HG03280 (cell line): ENCODE measurements at regions not wholly inside any gene's neighbourhood (a gene's known extent, or its start where the extent isn't known, plus 50 kb on each side); places are given as distances from the start of the nearest gene placed in this dataset.

Experiments used
- ATAC-seq: cut with Tn5 transposase; IDR thresholded peaks from one replicate; pipeline ENCODE4 v1.9.1; 2021; ENCODE audit warnings: mild to moderate bottlenecking, moderate library complexity; ENCODE audit not compliant: unreplicated experiment

- no peak for ATAC-seq
Observed at GRCh38 chr2:223107825-223108224, 55.8 kb downstream of the KCNE4 start.

DNA sequence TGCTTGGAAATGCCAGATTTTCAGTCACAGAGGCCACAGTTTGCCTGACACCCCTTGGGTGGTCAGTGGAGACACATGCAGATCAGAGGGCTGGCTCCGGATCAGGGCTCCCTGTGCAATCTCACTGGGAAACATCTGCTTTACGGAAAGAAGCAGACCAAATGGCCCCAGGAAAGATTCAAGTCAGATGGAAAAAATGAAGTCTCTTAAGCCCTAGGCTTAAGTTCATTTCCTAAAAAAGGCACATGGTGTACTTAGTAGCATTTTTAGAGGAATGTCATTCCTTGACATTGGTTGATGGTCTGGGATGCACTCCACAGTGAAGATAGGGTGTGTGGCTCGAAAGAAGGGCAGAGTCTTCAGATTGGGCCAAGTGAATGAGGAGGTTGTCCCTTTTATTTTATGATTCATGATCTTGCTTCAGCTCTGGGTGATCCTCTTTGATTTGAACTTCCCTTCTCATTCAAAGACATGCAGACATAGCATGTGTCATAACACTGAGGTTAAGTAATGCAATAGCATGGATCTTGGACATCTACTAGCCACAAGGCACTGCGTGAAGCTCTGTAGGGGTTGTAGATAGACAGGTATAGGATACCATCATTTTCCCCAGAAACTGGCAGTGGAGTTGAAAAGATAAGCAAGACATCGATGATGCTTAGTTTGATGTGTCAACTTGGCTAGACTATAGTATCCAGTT lies 56.5 kb downstream of the KCNE4 start:
- ATAC-seq = no peak

- ATAC-seq = no peak
Observed at GRCh38 chr2:223109341-223109740, 57.4 kb downstream of the KCNE4 start.

- ATAC-seq = no peak
Observed at GRCh38 chr2:223113161-223113560, 61.2 kb downstream of the KCNE4 start.

DNA sequence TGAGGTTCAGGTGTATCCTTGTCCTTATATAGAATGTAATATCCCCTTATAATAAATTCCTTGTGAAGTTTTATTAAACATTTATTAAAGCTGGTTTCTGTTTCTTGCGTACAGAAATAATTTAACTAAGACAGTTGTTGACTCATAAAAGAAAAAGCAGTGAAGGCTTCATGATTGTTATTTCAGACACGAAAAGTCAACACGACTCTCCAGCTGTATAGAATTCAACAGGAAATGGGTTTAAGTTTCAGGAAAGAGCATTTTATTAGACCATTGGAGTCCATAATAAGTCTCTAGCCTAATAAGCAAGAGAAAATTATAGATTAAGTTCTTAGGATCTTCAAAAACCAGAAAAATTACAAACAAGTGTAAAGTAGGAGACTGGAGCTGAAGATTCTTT lies 62.2 kb downstream of the KCNE4 start:
- no peak for ATAC-seq

GRCh38 chr2:223114917-223115316 lies 62.9 kb downstream of the KCNE4 start:
- ATAC-seq = no peak

- no peak for ATAC-seq
Observed at GRCh38 chr2:223117533-223117932, 65.5 kb downstream of the KCNE4 start.

GRCh38 chr2:223121283-223121682 lies 69.3 kb downstream of the KCNE4 start:
- no peak for ATAC-seq

DNA sequence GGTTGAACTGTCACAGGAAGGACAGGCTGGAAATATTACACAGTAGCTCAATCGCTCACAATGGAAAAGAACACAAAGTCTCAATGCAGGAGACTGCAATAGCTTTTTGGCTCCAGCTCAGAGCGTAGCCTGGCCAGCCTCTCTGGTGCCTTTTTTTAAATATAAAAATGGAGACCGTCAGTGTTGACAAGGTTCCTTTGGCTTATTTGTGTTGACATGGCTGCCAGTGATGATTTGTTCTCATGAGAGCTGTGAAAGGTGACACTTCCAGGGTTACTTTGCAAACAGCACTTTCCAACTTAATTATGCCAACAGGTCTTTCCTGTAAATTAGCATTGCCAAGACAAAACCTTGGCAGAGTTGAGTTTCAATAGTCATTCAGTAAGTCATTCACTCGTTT lies 70.8 kb downstream of the KCNE4 start:
- ATAC-seq = no peak

- ATAC-seq = no peak
Observed at GRCh38 chr2:223123855-223124610, 72.0 kb downstream of the KCNE4 start.

- no peak for ATAC-seq
Observed at GRCh38 chr2:223141606-223142005, 89.6 kb downstream of the KCNE4 start.

DNA sequence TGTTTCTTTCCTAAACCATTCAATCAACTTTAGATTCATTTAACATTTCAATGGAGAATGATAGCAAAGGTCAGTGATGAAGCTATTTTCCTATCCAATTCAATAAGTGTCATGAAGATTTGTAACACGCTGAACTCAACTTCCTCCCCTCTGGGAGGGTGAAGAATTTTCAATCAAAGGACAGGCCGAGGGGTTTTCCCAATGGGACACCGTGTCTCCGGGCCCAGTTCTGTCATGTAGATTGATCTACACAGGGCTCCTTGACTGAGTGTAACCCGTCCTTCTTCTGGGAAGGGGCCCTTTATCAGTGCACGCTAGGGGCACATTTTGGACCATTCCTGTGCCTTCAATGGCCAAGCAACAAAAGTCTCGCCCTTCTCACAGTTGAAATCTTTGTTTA lies 90.1 kb downstream of the KCNE4 start:
- ATAC-seq = no peak

DNA sequence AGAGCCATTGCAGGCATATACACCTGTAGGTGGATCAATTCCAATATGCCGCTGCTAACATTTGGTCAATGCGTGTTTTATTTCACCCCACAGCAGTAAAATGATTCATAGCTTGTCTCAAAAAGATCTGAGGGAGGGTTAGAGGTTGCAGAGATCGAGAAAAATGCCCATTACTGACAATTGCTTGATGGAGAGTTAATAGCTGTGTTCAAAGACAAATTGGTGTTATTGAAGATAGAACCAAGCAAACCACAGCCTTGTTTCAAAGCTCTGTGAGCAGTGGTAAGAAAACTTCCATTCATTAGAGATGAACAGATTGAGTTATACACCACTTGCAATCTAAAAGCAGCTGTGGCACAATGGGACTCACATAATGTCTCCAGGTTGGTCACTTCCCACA lies 95.4 kb downstream of the KCNE4 start:
- ATAC-seq = no peak

GRCh38 chr2:223148516-223148915 lies 96.5 kb downstream of the KCNE4 start:
- no peak for ATAC-seq

GRCh38 chr2:223155956-223156355 lies 104.0 kb downstream of the KCNE4 start:
- ATAC-seq = no peak

DNA sequence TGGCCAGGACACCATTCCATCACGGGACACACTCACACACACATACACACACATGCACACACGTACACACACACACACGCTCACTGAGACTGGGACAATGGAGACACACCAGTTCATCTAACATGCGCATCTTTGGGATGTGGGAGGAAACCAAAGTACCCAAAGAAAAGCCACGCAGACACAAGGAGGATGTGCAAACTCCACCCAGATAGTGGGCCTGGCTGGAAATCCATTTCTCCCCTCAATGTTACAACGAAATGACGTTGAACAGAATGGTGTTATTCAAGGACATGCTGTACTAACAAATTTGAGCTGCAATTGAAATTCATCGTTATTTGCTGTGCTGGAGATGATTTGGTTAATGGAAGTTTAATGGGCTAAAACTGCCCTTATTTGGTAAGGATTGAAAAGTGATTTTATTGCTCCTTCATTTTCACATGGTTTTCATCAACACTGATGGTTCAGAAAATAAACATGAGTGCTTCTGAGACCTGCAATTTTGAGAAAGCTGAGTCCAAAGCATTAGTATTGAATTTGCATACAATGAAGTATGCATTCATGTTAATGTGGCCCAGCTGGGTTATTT lies 110.0 kb downstream of the KCNE4 start:
- ATAC-seq = no peak

- no peak for ATAC-seq
Observed at GRCh38 chr2:223165423-223166214, 113.6 kb downstream of the KCNE4 start.

DNA sequence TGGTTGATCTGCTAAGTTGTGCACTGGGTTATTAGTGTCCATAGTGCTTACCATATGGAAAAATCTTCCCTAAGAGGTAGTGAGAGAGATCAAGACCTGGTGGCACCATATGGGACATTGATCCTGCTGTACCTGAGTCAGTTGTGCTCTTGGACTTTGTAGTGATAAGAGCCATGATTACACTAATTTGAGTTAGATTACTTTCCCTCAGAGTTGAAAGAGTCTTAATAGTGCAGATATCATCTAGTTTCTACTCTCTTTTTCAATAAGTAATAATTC lies 114.2 kb downstream of the KCNE4 start:
- no peak for ATAC-seq

- no peak for ATAC-seq
Observed at GRCh38 chr2:223166983-223167650, 115.1 kb downstream of the KCNE4 start.

DNA sequence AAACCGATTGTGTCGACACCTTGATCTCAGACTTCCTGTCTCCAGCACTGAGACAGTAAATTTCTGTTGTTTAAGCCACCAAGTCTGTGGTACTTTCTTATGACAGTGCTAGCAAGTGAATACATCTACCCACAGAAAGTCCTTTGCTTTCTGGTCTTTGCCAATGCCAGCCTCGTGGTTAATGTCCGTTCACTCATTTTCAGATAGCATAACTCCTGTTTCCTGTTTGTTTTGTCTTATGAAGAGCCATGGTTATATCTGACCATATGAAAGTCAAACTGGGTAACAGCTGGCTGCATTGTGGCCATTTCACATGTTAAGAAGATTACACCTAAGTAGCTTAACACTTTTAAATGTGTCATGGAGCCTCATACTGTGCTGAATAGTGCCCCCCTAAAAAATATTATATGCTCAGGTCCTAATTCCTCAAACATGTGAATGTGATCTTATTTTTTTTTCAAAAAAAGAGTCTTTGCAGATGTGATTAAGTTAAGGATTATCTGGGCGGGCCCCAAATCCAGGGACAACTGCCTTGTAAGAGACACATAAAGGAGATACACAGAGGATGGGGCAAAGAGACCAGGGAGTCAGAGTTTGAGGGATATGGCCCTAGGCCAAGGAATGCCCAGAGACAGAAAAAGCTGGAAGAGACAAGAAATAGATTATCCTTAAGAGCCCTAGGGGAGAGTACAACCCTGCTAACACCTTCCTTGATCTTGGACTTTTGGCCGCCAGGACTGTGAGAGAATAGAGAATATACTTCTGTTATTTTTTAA lies 118.0 kb downstream of the KCNE4 start:
- no peak for ATAC-seq
